ENCODE measurements at regions not wholly inside any gene's neighbourhood (a gene's known extent, or its start where the extent isn't known, plus 50 kb on each side); places are given as distances from the start of the nearest gene placed in this dataset.

DNA sequence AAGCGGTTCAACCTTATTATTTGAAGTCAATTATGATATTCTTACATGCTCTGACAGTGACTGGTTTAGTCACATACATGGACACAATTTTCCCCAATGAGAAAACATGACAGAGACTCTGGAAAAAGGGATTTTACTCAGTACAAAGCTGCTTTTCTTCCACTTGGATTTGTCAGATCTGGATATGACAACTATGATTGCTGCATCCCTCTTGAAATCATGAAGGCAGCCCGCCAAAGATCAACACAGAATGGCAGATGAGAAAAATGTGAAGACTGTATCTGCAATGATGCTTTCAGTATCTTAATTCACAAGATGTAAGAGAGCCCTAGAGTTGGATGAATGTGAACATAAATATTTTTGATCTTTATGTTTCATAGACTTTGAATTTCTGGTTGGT is 439.6 kb downstream of the CDH8 start:
- Mint-ChIP-seq H3K4me1 (ENCODE audit: low read depth) (no peaks in the 10 kb centered on the region), H3K9me3 (peaks cover 30% of the 10 kb centered on the region), H3K27me3 (no peaks in the 10 kb centered on the region), H3K36me3 (ENCODE audit: low read depth) (no peaks in the 10 kb centered on the region), H3K4me3 (no peak overlapping the region), H3K27ac (no peak overlapping the region)

DNA sequence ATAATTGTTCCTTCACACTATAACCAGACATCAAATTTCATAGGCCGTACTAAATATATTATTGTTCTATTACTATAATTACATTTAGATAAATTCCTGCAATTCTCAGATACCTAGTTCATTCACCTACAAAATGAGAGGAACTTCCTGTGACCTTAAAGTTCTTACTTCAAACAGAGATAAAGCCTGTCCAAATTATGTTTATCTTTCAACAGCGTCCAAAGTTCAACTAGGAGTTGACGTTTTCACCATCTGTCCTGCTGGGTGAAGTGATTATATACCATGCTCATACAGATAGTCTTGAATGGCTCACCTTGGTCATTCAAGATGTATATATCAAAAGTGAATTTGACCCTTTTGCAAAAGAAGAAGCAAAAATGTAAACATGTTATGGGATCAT is 440.6 kb downstream of the CDH8 start:
- Mint-ChIP-seq H3K9me3 (peaks cover 30% of the 10 kb centered on the region), H3K4me3 (no peak overlapping the region)

DNA sequence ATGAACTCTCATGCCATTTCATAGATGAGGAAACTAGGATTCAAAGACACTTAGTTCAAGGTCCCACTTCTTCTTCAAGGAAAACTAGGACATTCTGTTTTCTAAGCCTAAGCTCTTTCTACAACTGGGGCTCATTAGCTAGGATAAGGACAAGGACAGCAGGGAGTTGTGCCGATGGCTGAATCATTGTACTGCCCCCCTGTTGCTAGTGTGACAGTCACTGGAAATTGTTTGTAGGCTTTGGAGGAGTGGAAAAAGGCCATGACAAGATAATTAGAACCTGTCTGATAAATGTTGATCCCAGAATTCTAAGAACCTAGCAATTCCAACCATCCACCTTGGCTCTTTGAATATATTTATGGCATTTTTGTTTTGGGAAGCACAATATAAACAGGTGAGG is 445.7 kb downstream of the CDH8 start:
- H3K9me3 Mint-ChIP-seq: peaks cover 13% of the 10 kb centered on the region
- H3K4me3 Mint-ChIP-seq: no peak overlapping the region
- no peaks in the 10 kb centered on the region for H3K27me3 Mint-ChIP-seq
- no peak overlapping the region for H3K27ac Mint-ChIP-seq
- no peaks in the 10 kb centered on the region for H3K36me3 Mint-ChIP-seq (ENCODE audit: low read depth)
- H3K4me1 Mint-ChIP-seq (ENCODE audit: low read depth): no peaks in the 10 kb centered on the region

More for the DNA sequence above, 440.6 kb downstream of the CDH8 start:
- H3K36me3 Mint-ChIP-seq (ENCODE audit: low read depth): no peaks in the 10 kb centered on the region
- no peaks in the 10 kb centered on the region for H3K27me3 Mint-ChIP-seq
- H3K4me1 Mint-ChIP-seq (ENCODE audit: low read depth): no peaks in the 10 kb centered on the region
- H3K27ac Mint-ChIP-seq: no peak overlapping the region

DNA sequence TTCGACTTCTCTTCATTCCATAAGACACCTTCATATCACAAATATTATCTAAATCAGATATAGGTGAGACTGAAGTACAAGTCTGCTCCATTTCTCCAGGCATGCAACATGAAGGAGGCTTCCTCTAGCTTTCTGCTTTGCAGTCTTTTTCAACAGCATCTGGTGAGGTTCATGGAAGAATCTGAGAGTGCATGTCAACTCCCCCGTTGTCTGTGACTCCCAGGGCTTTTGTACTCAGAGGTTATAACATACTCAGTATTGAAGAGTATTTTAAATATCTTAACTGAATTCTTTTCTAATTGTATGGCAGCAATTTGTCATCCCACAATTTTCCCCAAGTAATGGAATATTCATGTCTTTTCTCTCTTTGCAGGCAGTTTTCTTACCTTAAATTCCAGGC is 448.7 kb downstream of the CDH8 start:
- no peaks in the 10 kb centered on the region for H3K4me1 Mint-ChIP-seq (ENCODE audit: low read depth)
- H3K27ac Mint-ChIP-seq: no peak overlapping the region
- H3K27me3 Mint-ChIP-seq: no peaks in the 10 kb centered on the region
- H3K4me3 Mint-ChIP-seq: no peak overlapping the region
- H3K9me3 Mint-ChIP-seq: peaks cover 11% of the 10 kb centered on the region
- H3K36me3 Mint-ChIP-seq (ENCODE audit: low read depth): no peaks in the 10 kb centered on the region

DNA sequence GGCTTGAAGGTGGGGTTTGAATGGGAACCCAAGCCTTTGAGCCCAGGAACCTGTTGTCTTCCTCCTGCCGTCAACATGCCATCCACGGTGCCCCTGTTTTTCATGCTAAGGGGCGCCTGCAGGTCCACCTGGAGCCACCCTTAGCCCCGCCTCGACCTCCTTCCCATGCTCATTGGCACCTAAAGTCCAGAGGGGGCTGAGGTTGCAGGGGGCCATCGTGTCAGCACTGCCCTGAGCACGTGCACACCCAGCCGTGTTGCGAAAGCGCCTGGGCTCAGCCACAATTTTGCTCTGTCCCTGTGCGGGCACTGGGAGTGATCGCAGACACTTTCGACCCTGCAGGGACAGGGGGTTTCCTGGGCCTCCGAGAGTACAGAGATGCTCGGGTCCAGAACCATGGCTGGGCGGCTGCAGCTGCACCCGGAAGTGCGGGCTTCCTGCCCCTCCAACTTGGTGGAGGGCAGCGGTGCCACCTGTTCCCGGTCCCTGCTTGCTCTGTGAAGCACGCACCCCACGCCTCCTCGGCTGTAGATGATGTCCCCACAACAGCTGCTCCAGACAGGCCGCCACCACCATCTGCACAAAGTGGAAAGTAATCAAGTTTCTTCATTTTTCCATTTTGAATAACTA is 454.7 kb downstream of the CDH8 start:
- H3K27ac Mint-ChIP-seq: no peak overlapping the region
- H3K4me3 Mint-ChIP-seq: no peak overlapping the region
- no peaks in the 10 kb centered on the region for H3K27me3 Mint-ChIP-seq

DNA sequence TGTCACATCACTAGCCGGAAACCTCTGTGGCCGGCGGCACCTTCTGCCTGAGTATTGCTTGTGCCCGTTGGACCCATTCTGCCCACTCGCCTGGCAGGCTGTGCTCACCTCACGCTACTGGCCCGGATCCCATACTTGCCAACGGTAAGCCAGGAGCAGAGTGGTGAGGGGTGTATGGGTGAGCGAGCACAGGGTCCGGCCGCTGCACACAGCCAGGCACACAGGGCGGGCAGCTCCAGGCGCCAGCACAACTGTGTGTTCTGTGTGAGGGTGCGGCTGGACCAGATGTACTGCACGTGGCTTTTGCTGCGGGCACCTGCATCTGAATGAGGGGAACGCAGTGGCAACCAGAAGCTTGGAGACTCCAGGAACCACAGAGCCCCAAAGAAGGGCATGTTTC is 455.7 kb downstream of the CDH8 start:
- no peaks in the 10 kb centered on the region for H3K36me3 Mint-ChIP-seq (ENCODE audit: low read depth)
- no peak overlapping the region for H3K4me3 Mint-ChIP-seq
- H3K4me1 Mint-ChIP-seq (ENCODE audit: low read depth): no peaks in the 10 kb centered on the region
- no peak overlapping the region for H3K27ac Mint-ChIP-seq
- no peaks in the 10 kb centered on the region for H3K27me3 Mint-ChIP-seq
- H3K9me3 Mint-ChIP-seq: peaks cover 25% of the 10 kb centered on the region

More for the DNA sequence above, 454.7 kb downstream of the CDH8 start:
- H3K4me1 Mint-ChIP-seq (ENCODE audit: low read depth): no peaks in the 10 kb centered on the region
- peaks cover 22% of the 10 kb centered on the region for H3K9me3 Mint-ChIP-seq
- H3K36me3 Mint-ChIP-seq (ENCODE audit: low read depth): no peaks in the 10 kb centered on the region

DNA sequence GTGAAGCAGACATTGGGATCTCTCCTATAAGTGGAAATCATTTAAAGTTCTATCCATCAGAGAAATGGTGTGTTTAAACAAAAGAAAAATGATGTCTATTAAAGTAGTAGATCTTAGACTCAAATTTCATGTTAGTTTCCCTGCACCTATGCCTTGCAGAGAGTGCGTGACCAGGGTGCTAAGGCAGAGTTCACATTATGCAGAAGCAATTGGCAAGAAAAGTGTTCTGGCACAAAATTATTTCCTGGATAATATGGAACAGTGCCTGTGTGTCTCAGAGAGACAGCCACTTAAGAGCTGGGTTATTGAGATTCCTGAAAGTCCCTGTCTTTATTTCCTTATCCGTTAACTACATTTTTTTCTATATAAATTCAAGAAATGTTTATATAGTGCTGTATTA is 457.0 kb downstream of the CDH8 start:
- Mint-ChIP-seq H3K27ac (no peak overlapping the region), H3K9me3 (peaks cover 28% of the 10 kb centered on the region), H3K4me1 (ENCODE audit: low read depth) (no peaks in the 10 kb centered on the region), H3K4me3 (no peak overlapping the region), H3K36me3 (ENCODE audit: low read depth) (no peaks in the 10 kb centered on the region), H3K27me3 (no peaks in the 10 kb centered on the region)

DNA sequence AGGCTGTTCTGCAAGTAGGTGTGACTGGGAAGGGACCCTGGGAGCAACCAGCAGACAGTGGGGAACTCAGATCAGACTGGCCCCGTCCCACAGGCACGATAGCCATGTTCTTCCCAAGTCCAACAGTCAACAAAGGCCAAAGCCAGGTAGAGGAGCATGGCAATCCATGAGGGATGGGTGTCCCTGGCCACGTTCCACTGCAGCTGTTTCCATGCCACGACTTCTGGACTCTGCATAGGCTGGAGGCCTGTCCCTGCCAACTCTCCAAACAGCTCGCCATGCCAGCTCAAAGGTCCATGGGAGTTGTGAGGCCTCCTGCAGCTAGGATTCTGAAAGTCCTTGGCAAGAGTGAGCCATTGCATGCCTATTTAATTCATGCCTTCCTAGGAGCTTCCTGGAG is 459.8 kb downstream of the CDH8 start:
- no peaks in the 10 kb centered on the region for H3K36me3 Mint-ChIP-seq (ENCODE audit: low read depth)
- no peak overlapping the region for H3K27ac Mint-ChIP-seq
- H3K4me1 Mint-ChIP-seq (ENCODE audit: low read depth): no peaks in the 10 kb centered on the region
- peaks cover 29% of the 10 kb centered on the region for H3K9me3 Mint-ChIP-seq
- H3K4me3 Mint-ChIP-seq: no peak overlapping the region
- no peaks in the 10 kb centered on the region for H3K27me3 Mint-ChIP-seq

DNA sequence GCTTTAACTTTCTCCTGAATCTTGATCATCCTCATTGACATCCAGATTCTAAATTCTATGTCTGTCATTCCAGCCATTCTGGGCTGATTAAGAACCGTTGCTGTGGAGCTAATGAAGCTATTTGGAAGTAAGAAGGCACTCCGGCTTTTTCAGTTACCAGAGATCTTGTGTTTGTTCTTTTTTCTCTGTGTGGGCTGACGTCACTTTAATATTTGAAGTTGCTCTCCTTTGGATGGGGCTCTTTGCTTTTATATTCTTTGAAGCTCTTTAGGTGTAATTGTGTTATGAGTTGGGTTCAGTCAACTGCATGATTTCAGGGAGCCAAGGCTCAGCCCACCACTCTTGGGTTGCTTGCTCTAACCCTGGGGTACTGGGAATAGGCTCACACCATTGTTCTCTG is 460.6 kb downstream of the CDH8 start:
- H3K4me1 Mint-ChIP-seq (ENCODE audit: low read depth): no peaks in the 10 kb centered on the region
- no peaks in the 10 kb centered on the region for H3K27me3 Mint-ChIP-seq
- no peak overlapping the region for H3K27ac Mint-ChIP-seq
- H3K9me3 Mint-ChIP-seq: peaks cover 32% of the 10 kb centered on the region
- no peaks in the 10 kb centered on the region for H3K36me3 Mint-ChIP-seq (ENCODE audit: low read depth)
- no peak overlapping the region for H3K4me3 Mint-ChIP-seq

DNA sequence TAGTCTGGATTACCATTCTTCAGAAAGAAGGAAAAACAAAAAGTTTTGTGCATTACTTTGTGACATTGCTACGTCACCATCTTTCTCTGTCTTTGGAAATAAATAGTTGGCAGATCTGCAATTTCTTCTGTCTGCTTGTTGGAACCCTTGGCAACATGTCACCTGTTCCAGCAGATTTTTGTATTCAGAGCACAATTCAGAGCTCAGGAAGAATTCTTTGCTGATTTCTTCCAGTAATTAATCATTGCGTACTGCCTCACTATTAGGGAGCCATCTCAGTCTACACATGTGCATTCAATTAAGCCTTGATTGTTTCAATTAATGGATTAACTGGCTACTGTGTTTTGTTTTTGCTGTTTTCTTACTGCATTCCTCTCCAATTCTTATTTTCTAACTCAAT is 467.2 kb downstream of the CDH8 start:
- H3K27me3 Mint-ChIP-seq: no peaks in the 10 kb centered on the region
- H3K9me3 Mint-ChIP-seq: peaks cover 25% of the 10 kb centered on the region
- H3K36me3 Mint-ChIP-seq (ENCODE audit: low read depth): no peaks in the 10 kb centered on the region
- H3K27ac Mint-ChIP-seq: no peak overlapping the region
- H3K4me1 Mint-ChIP-seq (ENCODE audit: low read depth): no peaks in the 10 kb centered on the region
- H3K4me3 Mint-ChIP-seq: no peak overlapping the region

DNA sequence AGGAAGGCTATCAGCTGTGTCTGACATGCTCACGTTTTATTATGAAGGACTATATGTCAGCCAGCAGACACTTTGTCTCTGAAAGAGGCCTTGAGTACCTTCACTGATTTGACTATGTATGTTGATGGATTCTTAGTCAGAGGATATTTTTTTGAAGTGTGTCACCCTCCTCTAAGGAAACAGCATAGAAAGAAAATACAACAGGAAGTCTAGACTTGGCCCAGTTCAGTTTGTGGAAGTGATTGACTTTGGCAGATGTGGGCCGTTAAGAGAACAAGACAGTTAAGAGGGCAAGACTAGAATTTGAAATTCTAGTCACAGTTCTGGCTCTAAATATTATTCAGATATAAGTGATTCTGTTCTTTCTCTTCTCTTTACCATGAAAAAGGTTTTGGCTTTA is 471.5 kb downstream of the CDH8 start:
- Mint-ChIP-seq H3K9me3 (peaks cover 30% of the 10 kb centered on the region), H3K27me3 (no peaks in the 10 kb centered on the region), H3K36me3 (ENCODE audit: low read depth) (no peaks in the 10 kb centered on the region), H3K4me1 (ENCODE audit: low read depth) (no peaks in the 10 kb centered on the region), H3K4me3 (no peak overlapping the region), H3K27ac (no peak overlapping the region)

DNA sequence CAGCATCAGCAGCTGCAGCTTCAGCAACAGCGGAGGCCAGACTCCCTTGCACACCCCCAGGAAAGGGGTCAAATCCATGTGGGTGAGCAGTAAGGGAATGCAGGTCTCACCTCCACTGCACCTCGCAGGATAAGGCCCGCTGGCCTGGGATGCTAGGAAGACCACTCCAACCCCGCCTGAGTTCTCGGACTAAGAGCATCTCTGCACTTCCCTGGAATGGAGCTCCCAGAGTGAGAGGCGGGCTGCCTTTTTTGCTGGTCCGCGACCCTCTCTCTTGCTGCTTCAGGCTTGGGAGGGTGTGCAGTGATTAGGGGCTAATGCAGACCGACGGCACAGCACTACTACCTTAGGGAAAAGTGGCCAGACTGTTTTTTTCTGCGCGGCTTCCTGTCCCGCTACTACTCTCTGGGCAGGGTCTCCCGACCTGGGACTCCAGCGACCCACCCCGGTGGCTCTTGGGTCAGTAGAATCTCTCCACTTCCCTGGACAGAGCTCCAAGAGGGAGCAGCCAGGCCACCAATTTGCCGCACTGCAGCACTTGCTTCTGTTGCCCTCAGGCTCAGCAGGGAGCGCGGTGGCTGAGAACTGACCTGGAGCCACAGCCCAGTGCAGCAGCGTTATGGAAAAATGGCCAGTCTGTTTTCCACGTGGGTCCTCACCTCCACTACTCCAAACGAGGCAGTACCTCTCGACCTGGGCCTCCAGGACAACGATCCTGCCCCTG is 480.4 kb downstream of the CDH8 start:
- Mint-ChIP-seq H3K36me3 (ENCODE audit: low read depth) (no peaks in the 10 kb centered on the region), H3K27ac (no peak overlapping the region), H3K27me3 (no peaks in the 10 kb centered on the region), H3K4me1 (ENCODE audit: low read depth) (no peaks in the 10 kb centered on the region), H3K9me3 (peaks cover 11% of the 10 kb centered on the region), H3K4me3 (no peak overlapping the region)

DNA sequence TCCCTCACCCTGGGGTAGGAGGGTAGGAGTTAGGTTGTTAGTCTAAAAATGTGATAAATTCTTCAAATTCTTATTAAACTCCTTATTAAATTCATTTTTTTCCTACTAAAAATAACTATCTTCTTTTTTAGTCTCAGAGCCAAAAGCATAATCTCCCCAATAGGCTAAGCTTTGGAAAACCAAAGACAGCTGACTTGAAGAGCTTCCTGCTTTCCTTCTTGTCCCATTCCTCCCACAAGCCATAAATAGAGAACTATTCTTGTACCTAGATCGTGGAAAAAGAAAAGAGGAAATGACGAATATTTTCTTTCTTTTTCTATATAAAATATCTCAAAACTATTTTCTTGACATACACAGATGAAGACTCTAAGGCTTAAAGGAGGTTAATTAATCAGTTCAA is 486.9 kb downstream of the CDH8 start:
- peaks cover 17% of the 10 kb centered on the region for H3K9me3 Mint-ChIP-seq
- H3K4me1 Mint-ChIP-seq (ENCODE audit: low read depth): no peaks in the 10 kb centered on the region
- H3K27ac Mint-ChIP-seq: no peak overlapping the region
- no peaks in the 10 kb centered on the region for H3K36me3 Mint-ChIP-seq (ENCODE audit: low read depth)
- H3K4me3 Mint-ChIP-seq: no peak overlapping the region
- H3K27me3 Mint-ChIP-seq: no peaks in the 10 kb centered on the region

DNA sequence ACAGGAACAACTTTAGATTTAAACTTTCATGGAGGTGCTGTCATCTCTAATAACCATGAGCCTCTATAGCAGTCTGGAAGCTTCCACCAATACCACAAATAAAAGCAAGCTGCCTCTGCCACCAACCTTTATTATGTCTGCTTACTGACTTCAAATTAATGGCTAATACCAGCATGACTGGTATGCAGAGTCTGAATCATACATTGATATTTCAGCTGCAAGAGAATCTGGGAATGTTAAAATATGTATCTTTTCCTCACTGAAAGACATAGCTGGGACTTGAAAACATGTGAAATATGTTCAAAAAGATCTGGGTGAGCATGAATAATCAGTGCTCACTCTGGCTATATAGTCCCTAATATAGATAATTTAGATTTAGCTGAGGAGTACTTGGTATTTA is 488.6 kb downstream of the CDH8 start:
- Mint-ChIP-seq H3K36me3 (ENCODE audit: low read depth) (no peaks in the 10 kb centered on the region), H3K9me3 (peaks cover 25% of the 10 kb centered on the region), H3K4me1 (ENCODE audit: low read depth) (no peaks in the 10 kb centered on the region), H3K27me3 (no peaks in the 10 kb centered on the region), H3K4me3 (no peak overlapping the region), H3K27ac (no peak overlapping the region)

DNA sequence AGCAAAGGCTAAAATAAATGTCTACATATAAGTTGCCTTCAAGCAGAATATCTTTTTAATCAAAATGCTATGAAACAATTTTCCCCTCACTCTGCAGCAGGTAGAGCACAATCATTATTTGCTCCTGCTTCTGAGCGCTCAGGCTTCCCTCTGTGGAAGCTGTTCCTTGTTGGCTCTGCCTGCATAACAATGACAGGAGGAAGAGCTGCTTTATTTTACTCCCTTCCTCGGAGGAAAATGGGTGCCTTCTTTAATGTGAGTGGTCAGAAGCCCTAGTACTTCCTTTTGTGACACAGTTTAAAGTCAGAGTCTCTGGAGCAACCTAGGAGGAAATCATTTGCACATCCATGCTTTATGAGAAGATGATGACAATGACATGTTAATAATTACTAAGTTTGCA is 492.1 kb downstream of the CDH8 start:
- Mint-ChIP-seq H3K9me3 (peaks cover 23% of the 10 kb centered on the region), H3K36me3 (ENCODE audit: low read depth) (no peaks in the 10 kb centered on the region), H3K27me3 (no peaks in the 10 kb centered on the region), H3K27ac (no peak overlapping the region), H3K4me1 (ENCODE audit: low read depth) (no peaks in the 10 kb centered on the region), H3K4me3 (no peak overlapping the region)

DNA sequence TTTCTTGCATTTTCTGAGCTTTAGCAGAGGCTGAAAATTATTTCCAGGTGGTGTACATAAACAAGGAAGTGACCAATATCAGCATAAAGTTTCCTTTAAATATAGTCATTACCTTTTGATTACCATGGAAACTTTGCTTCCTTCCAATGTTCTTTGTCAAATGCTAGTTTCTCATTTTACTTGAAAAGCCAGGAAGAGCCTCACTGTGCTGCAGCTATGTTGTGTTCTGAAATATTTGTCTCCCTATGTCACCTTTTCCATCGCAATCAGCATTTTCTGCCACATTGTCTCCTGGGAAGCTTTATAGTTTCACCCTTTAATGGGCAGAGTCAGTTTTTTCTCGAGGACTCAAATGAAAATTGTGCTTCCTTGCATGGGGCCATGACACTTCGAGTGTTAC is 496.0 kb downstream of the CDH8 start:
- Mint-ChIP-seq H3K9me3 (peaks cover 18% of the 10 kb centered on the region), H3K4me3 (no peak overlapping the region), H3K27ac (no peak overlapping the region), H3K4me1 (ENCODE audit: low read depth) (no peaks in the 10 kb centered on the region), H3K27me3 (no peaks in the 10 kb centered on the region), H3K36me3 (ENCODE audit: low read depth) (no peaks in the 10 kb centered on the region)
